GM21367 (cell line): ENCODE measurements at regions not wholly inside any gene's neighbourhood (a gene's known extent, or its start where the extent isn't known, plus 50 kb on each side); places are given as distances from the start of the nearest gene placed in this dataset.
"Not testable (repeated sequence)": the region's sequence is repeated elsewhere in the genome, so short reads cannot be mapped to it uniquely, and the experiment has no call there.

Source experiments
- ATAC-seq: cut with Tn5 transposase; IDR thresholded peaks from one replicate; pipeline ENCODE4 v1.9.1; 2021; ENCODE audit not compliant: unreplicated experiment

DNA sequence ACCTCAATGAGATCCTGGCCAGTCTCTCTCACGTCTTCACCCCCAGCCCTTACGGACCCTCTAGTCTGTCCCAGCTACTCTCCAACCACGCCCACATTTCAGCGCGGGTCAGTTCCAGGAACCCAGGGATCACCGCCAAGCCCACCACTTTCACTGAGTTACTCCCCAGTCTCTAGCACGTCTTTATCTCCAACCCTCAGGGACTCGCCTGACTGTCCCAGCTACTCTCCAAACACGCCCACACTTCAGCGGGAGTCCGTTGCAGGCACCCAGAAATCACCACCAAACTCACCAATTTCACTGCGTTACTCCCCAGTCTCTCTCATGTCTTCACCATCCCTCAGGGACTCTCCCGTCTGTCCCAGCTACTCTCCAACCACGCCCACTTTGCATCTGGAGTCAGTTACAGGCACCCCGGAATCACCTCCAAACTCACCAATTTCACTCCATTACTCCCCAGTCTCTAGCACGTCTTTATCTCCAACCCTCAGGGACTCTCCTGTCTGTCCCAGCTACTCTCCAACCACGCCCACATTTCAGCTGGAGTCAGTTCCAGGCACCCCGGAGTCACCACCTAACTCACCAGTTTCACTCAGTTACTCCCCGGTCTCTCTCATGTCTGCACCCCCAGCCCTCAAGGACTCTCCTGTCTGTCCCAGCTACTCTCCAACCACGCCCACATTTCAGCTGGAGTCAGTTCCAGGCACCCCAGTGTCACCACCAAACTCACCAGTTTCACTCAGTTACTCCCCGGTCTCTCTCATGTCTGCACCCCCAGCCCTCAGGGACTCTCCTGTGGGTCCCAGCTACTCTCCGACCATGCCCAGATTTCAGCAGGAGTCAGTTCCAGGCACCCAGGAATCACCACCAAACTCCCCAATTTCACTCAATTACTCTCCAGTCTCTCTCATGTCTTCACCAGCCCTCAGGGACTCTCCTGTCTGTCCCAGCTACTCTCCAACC, 336.8 kb downstream of the CWH43 start:
- not testable (repeated sequence) for ATAC-seq

DNA sequence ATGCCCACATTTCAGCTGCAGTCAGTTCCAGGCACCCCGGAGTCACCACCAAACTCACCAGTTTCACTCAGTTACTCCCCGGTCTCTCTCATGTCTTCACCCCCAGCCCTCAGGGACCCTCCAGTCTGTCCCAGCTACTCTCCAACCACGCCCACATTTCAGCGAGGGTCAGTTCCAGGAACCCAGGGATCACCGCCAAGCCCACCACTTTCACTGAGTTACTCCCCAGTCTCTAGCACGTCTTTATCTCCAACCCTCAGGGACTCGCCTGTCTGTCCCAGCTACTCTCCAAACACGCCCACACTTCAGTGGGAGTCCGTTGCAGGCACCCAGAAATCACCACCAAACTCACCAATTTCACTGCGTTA, 337.5 kb downstream of the CWH43 start:
- ATAC-seq = not testable (repeated sequence)
